ENCODE measurements at regions not wholly inside any gene's neighbourhood (a gene's known extent, or its start where the extent isn't known, plus 50 kb on each side); places are given as distances from the start of the nearest gene placed in this dataset.

GRCh38 chr5:74173665-74174064 is 466.9 kb downstream of the ENC1 start:
- Histone ChIP-seq H3K4me3 (no peak overlapping the region), H3K4me2 (ENCODE audit: control insufficient read depth, insufficient read depth) (no peak overlapping the region), H2AFZ (ENCODE audit: control insufficient read depth, low read depth, low read length) (no peak overlapping the region), H4K20me1 (ENCODE audit: control insufficient read depth, insufficient read depth) (no peaks in the 10 kb centered on the region), H3K4me1 (ENCODE audit: control insufficient read depth, insufficient read depth, low read length) (no peaks in the 10 kb centered on the region), H3K9ac (ENCODE audit: control insufficient read depth, insufficient read depth, low read length) (no peak overlapping the region), H3K27me3 (replicated peaks in 1 of 2; ENCODE audit: control insufficient read depth in 2 of 2, insufficient read depth in 2 of 2, low read length in 1 of 2) (no peaks in the 10 kb centered on the region), H3K36me3 (ENCODE audit: control insufficient read depth in 2 of 2, insufficient read depth in 2 of 2, low read length in 1 of 2) (no peaks in the 10 kb centered on the region), H3K9me3 (replicated peaks; ENCODE audit: control insufficient read depth, insufficient read depth, low read length) (no peaks in the 10 kb centered on the region), H3K79me2 (ENCODE audit: control insufficient read depth, insufficient read depth, low read length) (no peaks in the 10 kb centered on the region), H3K27ac (ENCODE audit: control insufficient read depth, insufficient read depth) (no peak overlapping the region)
- no TSS peak for BruUV-seq (replicated peaks)
- ChIA-PET CTCF (no interaction called here), SMC1A (ENCODE audit: uncharacterized antibody, unreplicated experiment) (interaction anchor here (0.6 to 1.2 kb wide), 4 partner anchors 14 to 30 kb away, joined by 3 to 5 read pairs (median 4); no protein-coding TSS in a partner anchor), RAD21 (ENCODE audit: unreplicated experiment) (interaction anchor here (0.8 kb wide), 1 partner anchor 61 kb away, joined by 3 read pairs; no protein-coding TSS in a partner anchor), POLR2A (no interaction called here)
- in situ Hi-C loops (cut with MboI) (no loop called here), intact Hi-C loops (cut with micrococcal nuclease; ENCODE audit: unreplicated experiment) (no loop called here)
- no peak for ATAC-seq
- WGBS (ENCODE audit: insufficient coverage, insufficient replicate concordance, low lambda C conversion rate, missing lambda C conversion rate): 65% methylated on average over 7 of the region's 7 CpGs
- no peak for DNase-seq (ENCODE audit: low read depth, low spot score)
- FAIRE-seq: no peak
- TF ChIP-seq POLR2AphosphoS5 (IDR thresholded peaks at IDR 0.05; ENCODE audit: low read length) (no peak), MEF2A (IDR thresholded peaks at IDR 0.05; ENCODE audit: insufficient read depth, low read depth, low read length) (no peak), ZZZ3 (IDR thresholded peaks at IDR 0.05; ENCODE audit: control insufficient read depth, insufficient read length, low read depth) (no peak), ZNF217 (IDR thresholded peaks at IDR 0.05) (no peak), E2F8 (IDR thresholded peaks at IDR 0.05; ENCODE audit: low read depth, partially characterized antibody) (no peak), SREBF2 (IDR thresholded peaks at IDR 0.05; ENCODE audit: low read length) (no peak), GABPA (IDR thresholded peaks at IDR 0.05; ENCODE audit: low read depth) (no peak), ZNF24 (IDR thresholded peaks at IDR 0.05) (no peak), TBL1XR1 (IDR thresholded peaks at IDR 0.05; ENCODE audit: low read depth, low read length) (no peak), TCF3 (IDR thresholded peaks at IDR 0.05; ENCODE audit: borderline replicate concordance, insufficient read depth, low read depth, low read length) (no peak), HCFC1 (IDR thresholded peaks at IDR 0.05; ENCODE audit: low read length) (no peak), CEBPB (IDR thresholded peaks at IDR 0.05; ENCODE audit: borderline replicate concordance in 1 of 2, low read depth in 2 of 2, low read length in 2 of 2) (no peak)
